HG03159 (cell line): ENCODE measurements at regions not wholly inside any gene's neighbourhood (a gene's known extent, or its start where the extent isn't known, plus 50 kb on each side); places are given as distances from the start of the nearest gene placed in this dataset.
"Not testable (repeated sequence)": the region's sequence is repeated elsewhere in the genome, so short reads cannot be mapped to it uniquely, and the experiment has no call there.

Experiments
- ATAC-seq: cut with Tn5 transposase; IDR thresholded peaks from one replicate; pipeline ENCODE4 v1.9.1; 2021; ENCODE audit warnings: mild to moderate bottlenecking, moderate library complexity; ENCODE audit not compliant: unreplicated experiment

GRCh38 chr3:181279239-181279565, 289.7 kb upstream of the DNAJC19 start:
- no peak for ATAC-seq

DNA sequence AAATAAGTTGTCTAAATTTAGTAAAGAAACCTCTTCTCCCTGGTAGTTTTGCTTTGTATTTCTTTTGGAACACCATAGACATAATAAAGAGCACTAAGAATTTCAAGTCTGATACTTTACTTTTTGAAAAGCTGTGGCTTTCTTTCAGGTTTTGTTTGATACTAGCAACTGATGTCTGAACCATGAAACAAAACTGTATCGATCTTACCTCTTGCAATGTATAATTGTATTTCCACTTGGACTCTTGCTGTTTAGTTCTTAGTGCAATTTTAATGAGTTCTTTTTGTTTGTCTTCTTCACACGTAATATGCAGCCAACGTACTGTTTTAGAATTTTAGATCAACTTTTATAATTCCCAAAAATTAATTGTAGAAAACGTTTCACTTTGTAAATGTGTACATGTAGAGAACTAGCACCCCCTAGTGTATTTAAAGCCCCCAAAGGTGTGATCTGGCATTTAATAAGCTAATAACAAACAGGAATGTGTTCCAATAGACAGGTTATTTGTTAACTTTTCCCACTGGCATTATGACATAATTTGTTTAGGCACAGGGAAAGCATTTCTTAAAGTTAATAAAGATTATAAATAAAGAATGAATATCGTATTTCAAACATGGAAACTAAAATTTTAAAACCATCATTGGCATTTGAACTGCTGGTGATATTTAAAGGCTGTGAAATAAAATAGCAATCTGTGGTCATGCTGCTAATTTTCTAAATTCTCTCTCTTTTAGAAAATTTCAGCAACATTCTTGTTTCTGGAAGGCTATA, 289.1 kb upstream of the DNAJC19 start:
- no peak for ATAC-seq

GRCh38 chr3:181276358-181276896, 286.9 kb upstream of the DNAJC19 start:
- ATAC-seq: no peak

DNA sequence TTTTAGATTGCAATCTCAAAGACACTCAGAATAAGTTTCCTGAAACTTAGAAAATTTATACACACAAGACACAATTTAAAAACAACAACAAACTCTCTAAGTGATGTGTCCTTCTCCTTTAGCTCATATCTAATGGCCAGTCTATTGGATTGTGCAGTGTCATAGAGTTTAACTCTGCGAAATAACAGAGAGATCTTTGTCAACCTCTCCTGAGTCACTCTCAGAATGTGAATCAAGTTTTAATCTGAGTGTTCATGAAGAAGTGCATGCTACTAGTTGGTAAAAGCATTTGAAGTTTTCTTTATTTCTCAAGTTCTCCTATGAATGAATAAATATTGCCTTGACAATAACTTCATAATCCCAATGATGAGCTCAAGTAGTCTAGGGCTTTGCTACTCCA, 284.5 kb upstream of the DNAJC19 start:
- no peak for ATAC-seq

- ATAC-seq: no peak
Observed at GRCh38 chr3:181267312-181267711, 277.8 kb upstream of the DNAJC19 start.

DNA sequence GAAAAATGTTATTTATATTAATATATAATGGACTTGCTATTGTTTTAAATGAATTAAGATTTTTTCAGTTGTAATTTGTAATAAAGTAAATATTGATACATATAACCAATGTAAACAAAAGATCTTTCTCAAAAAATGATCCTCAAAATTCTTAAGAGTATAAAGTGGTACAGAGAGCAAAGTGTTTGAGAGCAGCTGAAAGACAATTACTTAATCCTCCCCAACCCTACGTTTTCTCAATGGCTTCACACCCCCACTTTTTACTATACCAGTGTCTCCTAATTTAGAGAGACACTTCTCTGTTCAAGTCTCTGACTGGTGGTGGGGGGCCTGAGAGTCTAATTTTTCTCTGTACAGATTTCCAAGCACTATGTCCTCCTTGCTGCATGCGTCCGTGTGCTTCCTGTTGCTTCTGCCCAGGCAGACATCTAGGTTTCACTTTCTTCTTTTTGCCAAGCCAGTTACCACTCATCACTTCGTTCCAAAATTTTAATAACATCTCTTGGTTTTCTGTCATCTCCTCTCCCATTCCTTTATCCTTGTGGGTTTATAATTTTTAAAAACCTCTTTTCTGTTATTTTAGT, 276.3 kb upstream of the DNAJC19 start:
- ATAC-seq: peak; percentile 83

DNA sequence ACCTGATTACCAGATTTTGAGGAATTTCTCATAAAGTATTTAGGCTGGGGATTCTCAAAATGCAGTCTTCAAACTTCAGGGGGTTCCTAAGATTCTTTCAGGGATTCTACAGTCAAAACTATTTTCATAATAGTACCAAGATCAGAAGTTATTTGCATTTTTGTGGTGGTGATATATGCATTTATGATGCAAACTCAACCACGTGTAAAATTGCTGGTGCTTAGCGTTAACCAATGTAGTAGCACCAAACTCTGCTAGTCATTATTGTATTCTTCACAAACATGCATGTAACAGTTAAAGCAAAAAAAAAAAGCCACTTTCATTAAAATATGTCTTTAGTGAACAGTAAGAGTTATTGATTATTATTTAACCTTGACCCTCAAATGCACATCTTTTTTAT, 274.9 kb upstream of the DNAJC19 start:
- peak; percentile 38 for ATAC-seq

DNA sequence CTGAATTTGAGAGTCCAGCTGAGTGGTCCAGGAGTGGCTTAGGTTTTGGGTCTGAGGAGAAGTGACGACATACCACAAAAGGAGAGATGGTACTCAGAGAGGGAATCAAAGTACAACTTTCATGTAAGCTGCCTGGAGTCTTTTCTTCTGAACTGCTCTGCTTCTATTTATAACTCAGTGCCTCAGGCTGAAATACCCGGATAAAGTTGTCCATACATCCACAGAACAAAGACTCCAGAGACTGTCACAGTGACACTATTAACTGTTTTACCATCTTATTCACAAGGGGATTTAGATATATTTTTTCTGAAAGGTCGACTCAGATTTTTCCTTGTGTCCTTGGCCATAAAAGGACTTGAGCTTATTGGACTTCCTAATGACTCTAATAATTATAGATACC, 264.3 kb upstream of the DNAJC19 start:
- ATAC-seq: no peak

GRCh38 chr3:181252631-181253030, 263.1 kb upstream of the DNAJC19 start:
- ATAC-seq: no peak

DNA sequence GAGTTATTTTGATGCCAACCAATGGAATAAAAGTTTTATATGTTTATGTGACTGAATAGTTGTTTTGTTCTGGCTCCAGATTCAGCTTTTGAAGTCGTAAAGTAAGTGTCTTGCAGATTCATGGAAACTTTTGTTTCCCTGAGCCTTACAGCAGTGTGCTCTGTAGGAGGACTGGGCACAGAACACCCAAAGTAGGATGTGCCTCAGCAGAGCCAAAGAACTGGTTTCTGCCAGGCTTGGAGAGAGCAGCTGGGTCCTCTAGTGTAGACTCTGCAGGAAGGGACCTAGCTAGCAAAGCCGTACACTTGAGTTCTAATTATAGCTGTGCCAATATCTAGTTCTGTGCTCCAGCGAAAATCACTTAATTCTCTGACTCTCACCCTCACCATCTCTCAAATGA, 261.2 kb upstream of the DNAJC19 start:
- ATAC-seq: no peak

- no peak for ATAC-seq
Observed at GRCh38 chr3:181239441-181239840, 249.9 kb upstream of the DNAJC19 start.

GRCh38 chr3:181230258-181230657, 240.7 kb upstream of the DNAJC19 start:
- no peak for ATAC-seq

DNA sequence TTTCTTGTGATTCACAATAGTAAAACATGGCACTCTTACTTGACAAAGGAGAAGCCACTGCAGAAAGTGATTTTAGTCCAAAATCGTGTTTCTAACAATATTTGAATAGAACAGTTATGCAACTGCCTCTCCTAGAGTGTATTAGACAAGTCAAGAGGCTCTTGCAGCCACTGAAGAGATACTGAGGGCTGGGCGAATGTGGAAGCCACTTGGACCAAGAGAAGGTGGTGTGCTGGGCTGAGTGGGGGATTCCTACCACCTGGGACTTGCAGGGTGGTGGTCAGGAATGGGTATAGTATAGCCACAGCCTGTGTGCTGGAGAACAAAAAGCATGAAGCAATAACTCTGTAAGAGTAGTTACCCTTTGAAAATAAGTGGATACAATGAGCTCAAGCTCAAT, 223.8 kb upstream of the DNAJC19 start:
- ATAC-seq: no peak

DNA sequence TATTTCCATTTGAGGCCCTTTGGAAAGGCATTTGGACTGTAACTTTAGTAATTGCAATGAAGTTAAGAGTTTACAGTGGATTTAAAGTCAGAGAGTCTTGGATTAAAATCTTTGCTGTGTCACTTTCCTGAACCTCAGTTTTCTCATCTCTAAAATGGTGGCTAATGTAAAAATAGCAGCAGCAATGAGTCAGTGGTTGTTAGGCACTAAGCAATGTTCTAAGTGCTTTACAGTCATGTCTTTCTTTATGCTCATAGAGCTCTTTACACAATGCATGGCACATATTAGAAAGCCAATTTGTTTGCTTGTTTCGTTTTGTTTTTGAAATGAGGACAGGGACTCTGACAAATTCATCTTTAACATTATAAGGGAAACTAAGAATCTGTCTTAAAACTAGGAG, 222.7 kb upstream of the DNAJC19 start:
- no peak for ATAC-seq

GRCh38 chr3:181210275-181210674, 220.7 kb upstream of the DNAJC19 start:
- no peak for ATAC-seq

- no peak for ATAC-seq
Observed at GRCh38 chr3:181189556-181189955, 200.0 kb upstream of the DNAJC19 start.

DNA sequence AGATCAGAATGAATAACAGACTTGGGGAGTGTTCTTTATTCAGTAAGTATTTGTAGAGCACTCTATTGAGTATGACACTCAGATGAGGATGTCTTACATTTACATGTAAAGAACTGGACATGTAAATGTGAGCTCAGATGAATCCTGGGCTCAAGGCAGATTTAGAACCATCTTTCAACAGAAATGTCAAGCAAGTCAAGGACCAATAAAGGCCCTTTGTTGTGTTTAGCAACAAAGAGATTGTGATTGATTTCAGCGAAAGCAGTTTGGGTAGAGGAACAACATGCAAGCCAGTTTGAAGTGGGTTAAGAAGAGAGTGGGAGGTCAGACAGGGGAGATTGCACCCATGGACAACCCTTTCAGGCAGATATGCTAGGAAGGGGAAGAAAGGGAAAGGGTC, 194.2 kb upstream of the DNAJC19 start:
- ATAC-seq: no peak

- ATAC-seq: not testable (repeated sequence)
Observed at GRCh38 chr3:181183057-181183456, 193.5 kb upstream of the DNAJC19 start.

DNA sequence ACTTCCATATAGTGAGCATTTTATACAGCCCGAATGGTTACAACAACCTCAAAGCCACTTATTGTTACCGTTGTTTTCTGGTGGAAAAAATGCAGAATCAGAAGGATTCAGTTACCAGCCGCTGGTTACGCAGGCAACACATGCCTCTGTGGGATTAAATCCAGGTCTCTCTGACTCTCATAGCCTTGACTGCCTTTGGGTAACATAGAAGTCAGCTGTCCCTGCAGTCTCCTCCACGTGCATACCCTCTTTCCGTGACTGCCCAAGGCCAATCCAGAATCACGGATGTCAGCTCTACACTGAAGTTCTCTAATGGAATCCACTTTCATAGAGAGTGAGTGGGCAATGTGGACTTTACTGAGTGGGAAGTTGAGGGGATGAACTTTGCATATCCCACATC, 189.5 kb upstream of the DNAJC19 start:
- no peak for ATAC-seq

- no peak for ATAC-seq
Observed at GRCh38 chr3:181176601-181177000, 187.1 kb upstream of the DNAJC19 start.

- ATAC-seq: no peak
Observed at GRCh38 chr3:181174676-181175233, 185.2 kb upstream of the DNAJC19 start.

GRCh38 chr3:181174022-181174421, 184.5 kb upstream of the DNAJC19 start:
- no peak for ATAC-seq
